Fibroblast of lung (primary cell): ENCODE measurements at regions not wholly inside any gene's neighbourhood (a gene's known extent, or its start where the extent isn't known, plus 50 kb on each side); places are given as distances from the start of the nearest gene placed in this dataset.

Source experiments
- DNase-seq, 2 donors: peaks; one replicate each; pipeline versions ENCODE4 v3.0.0 to v3.0.0-alpha.2; 2010; ENCODE audit warnings: low read depth in 2 of 2
- H2AFZ ChIP-seq: 2 replicates; pipeline ENCODE4 v1.5.1; 2012; ENCODE audit warnings: low read length, control low read depth, inconsistent platforms
- H3K27ac ChIP-seq: 2 replicates; pipeline ENCODE4 v1.5.1; 2011; ENCODE audit warnings: low read length, control low read depth; ENCODE audit not compliant: insufficient read depth
- H3K27me3 ChIP-seq: 2 replicates; pipeline ENCODE4 v1.5.1; 2011; ENCODE audit warnings: mild to moderate bottlenecking, low read length; ENCODE audit not compliant: control insufficient read depth, insufficient read depth
- H3K36me3 ChIP-seq: 2 replicates; pipeline ENCODE4 v1.5.1; 2011; ENCODE audit warnings: low read length; ENCODE audit not compliant: control insufficient read depth, insufficient read depth
- H3K4me1 ChIP-seq: 2 replicates; pipeline ENCODE4 v1.5.1; 2011; ENCODE audit warnings: low read length; ENCODE audit not compliant: control insufficient read depth, insufficient read depth; ENCODE audit errors: extremely low read depth
- H3K4me2 ChIP-seq: 2 replicates; pipeline ENCODE4 v1.5.1; 2011; ENCODE audit warnings: low read length, control low read depth; ENCODE audit not compliant: insufficient read depth; ENCODE audit errors: extremely low read depth
- H3K4me3 ChIP-seq, 4 experiments: fragments of 200-600 bp in 1 of 4; sonication (generic) in 1 of 4; replicated peaks in 1 of 4; 2 replicates each; pipeline ENCODE4 v1.5.1; 2011 to 2016; ENCODE audit warnings: low read length in 4 of 4, low read depth in 3 of 4, mild to moderate bottlenecking in 3 of 4, control low read depth in 2 of 4, inconsistent platforms in 1 of 4, mixed read lengths in 1 of 4; ENCODE audit not compliant: insufficient read depth in 1 of 4; ENCODE audit errors: control extremely low read depth in 1 of 4
- H3K79me2 ChIP-seq: 2 replicates; pipeline ENCODE4 v1.5.1; 2012; ENCODE audit warnings: mild to moderate bottlenecking, low read length, inconsistent platforms; ENCODE audit not compliant: control insufficient read depth, insufficient read depth
- H3K9ac ChIP-seq: 2 replicates; pipeline ENCODE4 v1.5.1; 2011; ENCODE audit warnings: mild to moderate bottlenecking, low read length, control low read depth; ENCODE audit not compliant: insufficient read depth
- H3K9me3 ChIP-seq: 2 replicates; pipeline ENCODE4 v1.5.1; 2012; ENCODE audit warnings: low read depth, low read length; ENCODE audit not compliant: control insufficient read depth, insufficient read depth
- H4K20me1 ChIP-seq: 2 replicates; pipeline ENCODE4 v1.5.1; 2011; ENCODE audit warnings: low read length; ENCODE audit not compliant: control insufficient read depth, insufficient read depth; ENCODE audit errors: extremely low read depth
- EZH2 ChIP-seq: IDR thresholded peaks from 2 replicates; pipeline ENCODE4 v1.5.1; 2012; ENCODE audit warnings: low read length, control low read depth, mild to moderate bottlenecking; ENCODE audit errors: missing control alignments
- TF ChIP-seq, protein P1 (sequence below), 2 donors: IDR thresholded peaks in 1 of 2; conservative IDR thresholded peaks in 1 of 2; 1 replicate in 1 of 2; 2 replicates in 1 of 2; pipeline ENCODE4 v1.5.1; 2011 to 2012; ENCODE audit warnings: low read length in 2 of 2, control low read depth in 1 of 2, inconsistent platforms in 1 of 2, low read depth in 1 of 2, mild to moderate bottlenecking in 1 of 2

DNA sequence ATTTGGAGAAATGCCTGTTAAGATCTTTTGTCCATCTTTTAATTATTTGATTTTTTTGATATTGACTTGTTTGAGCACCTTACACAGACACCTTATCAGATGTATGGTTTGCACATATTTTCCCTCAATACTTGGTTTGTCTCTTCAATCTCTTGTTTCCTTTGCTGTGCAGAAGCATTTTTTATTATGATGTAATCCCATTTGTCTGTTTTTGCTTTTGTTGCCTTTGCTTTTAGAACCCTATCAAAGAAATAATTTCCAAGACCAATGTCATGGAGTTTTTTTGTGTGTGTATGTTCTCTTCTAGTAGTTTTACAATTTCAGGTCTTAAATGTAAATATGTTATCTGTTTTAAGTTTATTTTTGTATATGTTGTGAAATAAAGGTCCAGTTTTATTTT lies 73.9 kb downstream of the HTR1B start:
- Histone ChIP-seq H3K27me3 (no peaks in the 10 kb centered on the region), H3K4me2 (no peak overlapping the region), H3K79me2 (no peaks in the 10 kb centered on the region)

DNA sequence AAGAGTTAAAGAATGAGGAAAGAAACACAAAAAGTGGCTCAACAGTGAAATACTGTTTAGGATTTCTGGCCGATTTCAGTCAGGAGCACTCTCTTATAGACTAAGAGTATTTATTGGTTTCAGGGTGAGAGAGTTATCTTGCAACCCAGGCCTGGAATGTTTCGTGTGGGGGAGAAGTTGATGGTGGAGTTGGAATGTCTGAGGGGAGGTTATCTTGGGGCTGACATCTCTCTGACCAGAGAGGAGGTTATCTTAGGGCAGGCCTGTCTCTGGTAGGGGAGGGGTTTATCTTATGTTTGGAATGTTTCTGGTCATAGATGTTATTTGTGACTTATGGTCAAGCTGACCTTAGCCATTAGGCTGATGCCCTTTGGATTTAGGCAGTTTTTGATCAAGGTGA lies 80.3 kb downstream of the HTR1B start:
- H4K20me1 ChIP-seq, result no peaks in the 10 kb centered on the region
- no peak for DNase-seq
- H3K36me3 ChIP-seq, result no peaks in the 10 kb centered on the region
- no peaks in the 10 kb centered on the region for H3K27me3 ChIP-seq
- H3K4me1 ChIP-seq, result no peaks in the 10 kb centered on the region
- TF ChIP-seq EZH2, result no peak
- TF ChIP-seq, protein P1, sequence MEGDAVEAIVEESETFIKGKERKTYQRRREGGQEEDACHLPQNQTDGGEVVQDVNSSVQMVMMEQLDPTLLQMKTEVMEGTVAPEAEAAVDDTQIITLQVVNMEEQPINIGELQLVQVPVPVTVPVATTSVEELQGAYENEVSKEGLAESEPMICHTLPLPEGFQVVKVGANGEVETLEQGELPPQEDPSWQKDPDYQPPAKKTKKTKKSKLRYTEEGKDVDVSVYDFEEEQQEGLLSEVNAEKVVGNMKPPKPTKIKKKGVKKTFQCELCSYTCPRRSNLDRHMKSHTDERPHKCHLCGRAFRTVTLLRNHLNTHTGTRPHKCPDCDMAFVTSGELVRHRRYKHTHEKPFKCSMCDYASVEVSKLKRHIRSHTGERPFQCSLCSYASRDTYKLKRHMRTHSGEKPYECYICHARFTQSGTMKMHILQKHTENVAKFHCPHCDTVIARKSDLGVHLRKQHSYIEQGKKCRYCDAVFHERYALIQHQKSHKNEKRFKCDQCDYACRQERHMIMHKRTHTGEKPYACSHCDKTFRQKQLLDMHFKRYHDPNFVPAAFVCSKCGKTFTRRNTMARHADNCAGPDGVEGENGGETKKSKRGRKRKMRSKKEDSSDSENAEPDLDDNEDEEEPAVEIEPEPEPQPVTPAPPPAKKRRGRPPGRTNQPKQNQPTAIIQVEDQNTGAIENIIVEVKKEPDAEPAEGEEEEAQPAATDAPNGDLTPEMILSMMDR (conservative IDR thresholded peaks at IDR 0.05 in 1 of 2, IDR thresholded peaks at IDR 0.05 in 1 of 2; ENCODE audit: low read depth in 1 of 2, low read length in 2 of 2), result no peak
- H3K4me3 ChIP-seq, result no peak overlapping the region
- H3K79me2 ChIP-seq, result no peaks in the 10 kb centered on the region
- H3K27ac ChIP-seq, result no peak overlapping the region
- no peaks in the 10 kb centered on the region for H3K9me3 ChIP-seq
- H2AFZ ChIP-seq, result no peak overlapping the region
- H3K9ac ChIP-seq, result no peak overlapping the region
- no peak overlapping the region for H3K4me2 ChIP-seq

More for the DNA sequence above, 73.9 kb downstream of the HTR1B start:
- no peak for DNase-seq
- Histone ChIP-seq H3K36me3 (no peaks in the 10 kb centered on the region), H3K27ac (no peak overlapping the region), H4K20me1 (no peaks in the 10 kb centered on the region), H3K9ac (no peak overlapping the region), H3K9me3 (no peaks in the 10 kb centered on the region), H3K4me3 (no peak overlapping the region), H2AFZ (no peak overlapping the region), H3K4me1 (no peaks in the 10 kb centered on the region)
- TF ChIP-seq, protein P1 (conservative IDR thresholded peaks at IDR 0.05 in 1 of 2, IDR thresholded peaks at IDR 0.05 in 1 of 2; ENCODE audit: low read depth in 1 of 2, low read length in 2 of 2), result no peak
- TF ChIP-seq EZH2, result no peak

DNA sequence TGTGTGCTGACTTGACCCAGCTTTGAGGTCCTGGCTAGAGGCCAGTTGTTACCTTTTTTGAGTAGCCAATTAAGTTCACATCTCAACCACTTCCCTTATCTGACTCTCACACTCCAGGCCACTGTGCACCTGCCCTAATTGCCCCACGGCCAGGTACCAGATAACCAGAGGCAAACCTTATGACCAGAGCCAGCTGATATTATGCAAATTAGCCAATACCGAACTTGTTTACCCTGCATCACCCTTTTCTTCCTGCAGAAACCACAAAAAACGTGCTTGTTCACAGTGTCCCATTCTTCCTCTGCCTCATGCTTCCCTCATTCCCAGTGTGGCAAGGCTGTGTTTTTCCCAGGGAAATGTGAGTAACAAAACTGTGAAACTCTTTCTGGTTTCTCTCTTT lies 89.3 kb downstream of the HTR1B start:
- no peaks in the 10 kb centered on the region for H3K4me1 ChIP-seq
- H2AFZ ChIP-seq, result no peak overlapping the region
- H3K36me3 ChIP-seq, result no peaks in the 10 kb centered on the region
- no peaks in the 10 kb centered on the region for H3K79me2 ChIP-seq
- no peak for DNase-seq
- no peaks in the 10 kb centered on the region for H4K20me1 ChIP-seq
- H3K27me3 ChIP-seq, result no peaks in the 10 kb centered on the region
- H3K4me3 ChIP-seq, result no peak overlapping the region
- H3K27ac ChIP-seq, result no peak overlapping the region
- H3K9me3 ChIP-seq, result no peaks in the 10 kb centered on the region
- H3K9ac ChIP-seq, result no peak overlapping the region
- TF ChIP-seq EZH2, result no peak
- no peak overlapping the region for H3K4me2 ChIP-seq

DNA sequence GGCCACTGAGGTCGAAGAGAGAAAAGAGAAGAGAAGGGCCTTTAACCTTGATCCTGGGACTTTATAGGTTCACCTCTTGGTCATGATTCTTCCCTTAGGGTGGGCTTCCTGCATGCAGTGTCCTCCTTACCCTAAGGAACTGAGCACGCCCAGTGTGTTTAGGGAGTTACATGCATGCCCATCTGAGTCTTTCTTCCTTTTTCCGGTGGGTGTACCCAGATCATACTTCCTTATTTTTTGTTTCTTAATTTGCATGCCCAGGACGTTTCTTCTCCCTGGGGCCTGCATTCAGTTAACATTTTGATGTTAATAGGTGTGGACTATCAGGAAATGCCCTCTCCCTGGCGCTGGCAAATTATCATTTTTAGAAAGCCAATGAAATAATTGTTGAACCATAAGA lies 91.5 kb downstream of the HTR1B start:
- Histone ChIP-seq H3K9me3 (no peaks in the 10 kb centered on the region), H3K79me2 (no peaks in the 10 kb centered on the region), H2AFZ (no peak overlapping the region), H3K4me3 (no peak overlapping the region), H3K9ac (no peak overlapping the region), H3K4me2 (no peak overlapping the region), H3K27me3 (no peaks in the 10 kb centered on the region), H3K4me1 (no peaks in the 10 kb centered on the region), H4K20me1 (no peaks in the 10 kb centered on the region), H3K27ac (no peak overlapping the region), H3K36me3 (no peaks in the 10 kb centered on the region)
- no peak for DNase-seq
- TF ChIP-seq EZH2, result no peak
- TF ChIP-seq, protein P1 (conservative IDR thresholded peaks at IDR 0.05 in 1 of 2, IDR thresholded peaks at IDR 0.05 in 1 of 2; ENCODE audit: low read depth in 1 of 2, low read length in 2 of 2), result no peak
